Testis (tissue), 2 donors: ENCODE measurements at regions not wholly inside any gene's neighbourhood (a gene's known extent, or its start where the extent isn't known, plus 50 kb on each side); places are given as distances from the start of the nearest gene placed in this dataset.

Experiments used
- POLR2A ChIP-seq: fragments of 450-650 bp; IDR thresholded peaks from one replicate; pipeline ENCODE4 v1.6.1; 2017; ENCODE audit warnings: antibody characterized with exemption, mild to moderate bottlenecking, moderate library complexity
- TF ChIP-seq, protein P1 (sequence below), 3 experiments: fragments of 450-650 bp in 2 of 3; fragments of 200-600 bp in 1 of 3; sonication (generic) in 1 of 3; IDR thresholded peaks; one replicate each; pipeline ENCODE4 v1.5.1; 2016 to 2019; ENCODE audit warnings: antibody characterized with exemption in 3 of 3, mild to moderate bottlenecking in 2 of 3, moderate library complexity in 1 of 3

- TF ChIP-seq, protein P1, sequence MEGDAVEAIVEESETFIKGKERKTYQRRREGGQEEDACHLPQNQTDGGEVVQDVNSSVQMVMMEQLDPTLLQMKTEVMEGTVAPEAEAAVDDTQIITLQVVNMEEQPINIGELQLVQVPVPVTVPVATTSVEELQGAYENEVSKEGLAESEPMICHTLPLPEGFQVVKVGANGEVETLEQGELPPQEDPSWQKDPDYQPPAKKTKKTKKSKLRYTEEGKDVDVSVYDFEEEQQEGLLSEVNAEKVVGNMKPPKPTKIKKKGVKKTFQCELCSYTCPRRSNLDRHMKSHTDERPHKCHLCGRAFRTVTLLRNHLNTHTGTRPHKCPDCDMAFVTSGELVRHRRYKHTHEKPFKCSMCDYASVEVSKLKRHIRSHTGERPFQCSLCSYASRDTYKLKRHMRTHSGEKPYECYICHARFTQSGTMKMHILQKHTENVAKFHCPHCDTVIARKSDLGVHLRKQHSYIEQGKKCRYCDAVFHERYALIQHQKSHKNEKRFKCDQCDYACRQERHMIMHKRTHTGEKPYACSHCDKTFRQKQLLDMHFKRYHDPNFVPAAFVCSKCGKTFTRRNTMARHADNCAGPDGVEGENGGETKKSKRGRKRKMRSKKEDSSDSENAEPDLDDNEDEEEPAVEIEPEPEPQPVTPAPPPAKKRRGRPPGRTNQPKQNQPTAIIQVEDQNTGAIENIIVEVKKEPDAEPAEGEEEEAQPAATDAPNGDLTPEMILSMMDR (IDR thresholded peaks at IDR 0.05): no peak
- no peak for TF ChIP-seq POLR2A
Measured at GRCh38 chr1:38672692-38673091, 186.9 kb downstream of the RRAGC start.
